ENCODE measurements at regions not wholly inside any gene's neighbourhood (a gene's known extent, or its start where the extent isn't known, plus 50 kb on each side); places are given as distances from the start of the nearest gene placed in this dataset.

GRCh38 chr1:75984781-75985180 lies 52.6 kb upstream of the ASB17 start:
- no peak for DNase-seq
- TF ChIP-seq POLR2A (IDR thresholded peaks at IDR 0.05; ENCODE audit: low read length) = no peak
- TF ChIP-seq GATA1 (IDR thresholded peaks at IDR 0.05; ENCODE audit: low read depth, low read length) = no peak

GRCh38 chr1:75985827-75986226 lies 53.6 kb upstream of the ASB17 start:
- no peak for TF ChIP-seq POLR2A (IDR thresholded peaks at IDR 0.05; ENCODE audit: low read length)
- no peak for TF ChIP-seq GATA1 (IDR thresholded peaks at IDR 0.05; ENCODE audit: low read depth, low read length)
- no peak for DNase-seq

GRCh38 chr1:75986478-75986877 lies 54.3 kb upstream of the ASB17 start:
- no peak for TF ChIP-seq GATA1 (IDR thresholded peaks at IDR 0.05; ENCODE audit: low read depth, low read length)
- no peak for TF ChIP-seq POLR2A (IDR thresholded peaks at IDR 0.05; ENCODE audit: low read length)
- DNase-seq = no peak

- no peak for DNase-seq
Measured at GRCh38 chr1:75989121-75989520, 56.9 kb upstream of the ASB17 start.

GRCh38 chr1:75990686-75991085 lies 58.5 kb upstream of the ASB17 start:
- DNase-seq = no peak
- TF ChIP-seq GATA1 (IDR thresholded peaks at IDR 0.05; ENCODE audit: low read depth, low read length) = no peak
- TF ChIP-seq POLR2A (IDR thresholded peaks at IDR 0.05; ENCODE audit: low read length) = no peak

More at GRCh38 chr1:75989121-75989520, 56.9 kb upstream of the ASB17 start:
- TF ChIP-seq POLR2A (IDR thresholded peaks at IDR 0.05; ENCODE audit: low read length) (no peak), GATA1 (IDR thresholded peaks at IDR 0.05; ENCODE audit: low read depth, low read length) (no peak)

- DNase-seq = peak; percentile 81 to 90
- TF ChIP-seq GATA1 (IDR thresholded peaks at IDR 0.05; ENCODE audit: low read depth, low read length) = no peak
- no peak for TF ChIP-seq POLR2A (IDR thresholded peaks at IDR 0.05; ENCODE audit: low read length)
Measured at GRCh38 chr1:75991497-75992114, 59.4 kb upstream of the ASB17 start.

- TF ChIP-seq POLR2A (IDR thresholded peaks at IDR 0.05; ENCODE audit: low read length) (no peak), GATA1 (IDR thresholded peaks at IDR 0.05; ENCODE audit: low read depth, low read length) (no peak)
- no peak for DNase-seq
Measured at GRCh38 chr1:75992312-75992711, 60.1 kb upstream of the ASB17 start.

- TF ChIP-seq GATA1 (IDR thresholded peaks at IDR 0.05; ENCODE audit: low read depth, low read length) (no peak), POLR2A (IDR thresholded peaks at IDR 0.05; ENCODE audit: low read length) (no peak)
- DNase-seq = no peak
Measured at GRCh38 chr1:75993661-75994060, 61.5 kb upstream of the ASB17 start.

GRCh38 chr1:75996196-75996595 lies 64.0 kb upstream of the ASB17 start:
- no peak for DNase-seq
- TF ChIP-seq POLR2A (IDR thresholded peaks at IDR 0.05; ENCODE audit: low read length) (no peak), GATA1 (IDR thresholded peaks at IDR 0.05; ENCODE audit: low read depth, low read length) (no peak)

- TF ChIP-seq GATA1 (IDR thresholded peaks at IDR 0.05; ENCODE audit: low read depth, low read length) = no peak
- no peak for TF ChIP-seq POLR2A (IDR thresholded peaks at IDR 0.05; ENCODE audit: low read length)
- DNase-seq = no peak
Measured at GRCh38 chr1:75999034-75999433, 66.8 kb upstream of the ASB17 start.

- TF ChIP-seq GATA1 (IDR thresholded peaks at IDR 0.05; ENCODE audit: low read depth, low read length) (no peak), POLR2A (IDR thresholded peaks at IDR 0.05; ENCODE audit: low read length) (no peak)
- no peak for DNase-seq
Measured at GRCh38 chr1:76003946-76004345, 70.6 kb upstream of the ST6GALNAC3 start.

GRCh38 chr1:76005765-76006164 lies 68.8 kb upstream of the ST6GALNAC3 start:
- DNase-seq = no peak
- TF ChIP-seq GATA1 (IDR thresholded peaks at IDR 0.05; ENCODE audit: low read depth, low read length) = no peak
- TF ChIP-seq POLR2A (IDR thresholded peaks at IDR 0.05; ENCODE audit: low read length) = no peak

GRCh38 chr1:76006234-76006633 lies 68.3 kb upstream of the ST6GALNAC3 start:
- DNase-seq = no peak
- no peak for TF ChIP-seq POLR2A (IDR thresholded peaks at IDR 0.05; ENCODE audit: low read length)

- DNase-seq = no peak
- TF ChIP-seq POLR2A (IDR thresholded peaks at IDR 0.05; ENCODE audit: low read length) = no peak
- no peak for TF ChIP-seq GATA1 (IDR thresholded peaks at IDR 0.05; ENCODE audit: low read depth, low read length)
Measured at GRCh38 chr1:76010802-76011201, 63.7 kb upstream of the ST6GALNAC3 start.

GRCh38 chr1:76012341-76013205 lies 62.0 kb upstream of the ST6GALNAC3 start:
- no peak for DNase-seq
- TF ChIP-seq POLR2A (IDR thresholded peaks at IDR 0.05; ENCODE audit: low read length) = no peak
- TF ChIP-seq GATA1 (IDR thresholded peaks at IDR 0.05; ENCODE audit: low read depth, low read length) = no peak
